ENCODE measurements at regions not wholly inside any gene's neighbourhood (a gene's known extent, or its start where the extent isn't known, plus 50 kb on each side); places are given as distances from the start of the nearest gene placed in this dataset.
"Not testable (repeated sequence)": the region's sequence is repeated elsewhere in the genome, so short reads cannot be mapped to it uniquely, and the experiment has no call there.

- Histone ChIP-seq H3K27me3 (ENCODE audit: control insufficient read depth in 3 of 3, insufficient read depth in 3 of 3, low read length in 3 of 3) (no peaks in the 10 kb centered on the region), H3K9me3 (ENCODE audit: control insufficient read depth in 3 of 3, low read length in 3 of 3) (no peaks in the 10 kb centered on the region), H3K4me1 (ENCODE audit: control insufficient read depth in 3 of 3, insufficient read depth in 3 of 3, low read length in 3 of 3) (peaks cover 3 to 5% (median 3%) of the 10 kb centered on the region in 3 donors), H3K4me3 (ENCODE audit: low read length in 3 of 3) (no peak overlapping the region), H3K9ac (ENCODE audit: low read depth in 1 of 3, low read length in 3 of 3) (no peak overlapping the region), H3K27ac (ENCODE audit: low read depth, low read length) (no peak overlapping the region), H3K36me3 (ENCODE audit: control insufficient read depth in 3 of 3, insufficient read depth in 3 of 3, low read length in 3 of 3) (no peaks in the 10 kb centered on the region)
Observed at GRCh38 chr6:76881414-76881813, 581.9 kb downstream of the HTR1B start.

GRCh38 chr6:76876922-76877553 lies 586.3 kb downstream of the HTR1B start:
- Histone ChIP-seq H3K27me3 (ENCODE audit: control insufficient read depth in 3 of 3, insufficient read depth in 3 of 3, low read length in 3 of 3) (no peaks in the 10 kb centered on the region), H3K9ac (ENCODE audit: low read depth in 1 of 3, low read length in 3 of 3) (no peak overlapping the region), H3K4me1 (ENCODE audit: control insufficient read depth in 3 of 3, insufficient read depth in 3 of 3, low read length in 3 of 3) (no peaks in the 10 kb centered on the region), H3K9me3 (ENCODE audit: control insufficient read depth in 3 of 3, low read length in 3 of 3) (peaks cover 0 to 2% (median 0%) of the 10 kb centered on the region in 3 donors), H3K4me3 (ENCODE audit: low read length in 3 of 3) (no peak overlapping the region), H3K27ac (ENCODE audit: low read depth, low read length) (no peak overlapping the region), H3K36me3 (ENCODE audit: control insufficient read depth in 3 of 3, insufficient read depth in 3 of 3, low read length in 3 of 3) (no peaks in the 10 kb centered on the region)

GRCh38 chr6:76876430-76876829 lies 586.9 kb downstream of the HTR1B start:
- not testable (repeated sequence) for H3K9me3 ChIP-seq (ENCODE audit: control insufficient read depth in 3 of 3, low read length in 3 of 3); H3K9ac ChIP-seq (ENCODE audit: low read depth in 1 of 3, low read length in 3 of 3); H3K27me3 ChIP-seq (ENCODE audit: control insufficient read depth in 3 of 3, insufficient read depth in 3 of 3, low read length in 3 of 3); H3K27ac ChIP-seq (ENCODE audit: low read depth, low read length); H3K4me3 ChIP-seq (ENCODE audit: low read length in 3 of 3); H3K4me1 ChIP-seq (ENCODE audit: control insufficient read depth in 3 of 3, insufficient read depth in 3 of 3, low read length in 3 of 3); H3K36me3 ChIP-seq (ENCODE audit: control insufficient read depth in 3 of 3, insufficient read depth in 3 of 3, low read length in 3 of 3)

- Histone ChIP-seq H3K9ac (ENCODE audit: low read depth in 1 of 3, low read length in 3 of 3) (no peak overlapping the region), H3K4me1 (ENCODE audit: control insufficient read depth in 3 of 3, insufficient read depth in 3 of 3, low read length in 3 of 3) (no peaks in the 10 kb centered on the region), H3K27me3 (ENCODE audit: control insufficient read depth in 3 of 3, insufficient read depth in 3 of 3, low read length in 3 of 3) (no peaks in the 10 kb centered on the region), H3K36me3 (ENCODE audit: control insufficient read depth in 3 of 3, insufficient read depth in 3 of 3, low read length in 3 of 3) (no peaks in the 10 kb centered on the region), H3K9me3 (ENCODE audit: control insufficient read depth in 3 of 3, low read length in 3 of 3) (no peaks in the 10 kb centered on the region), H3K4me3 (ENCODE audit: low read length in 3 of 3) (no peak overlapping the region), H3K27ac (ENCODE audit: low read depth, low read length) (no peak overlapping the region)
Observed at GRCh38 chr6:76867182-76867581, 596.1 kb downstream of the HTR1B start.

- no peak overlapping the region for H3K9ac ChIP-seq (ENCODE audit: low read depth in 1 of 3, low read length in 3 of 3)
- no peaks in the 10 kb centered on the region for H3K36me3 ChIP-seq (ENCODE audit: control insufficient read depth in 3 of 3, insufficient read depth in 3 of 3, low read length in 3 of 3)
- H3K4me3 ChIP-seq (ENCODE audit: low read length in 3 of 3), result no peak overlapping the region
- no peaks in the 10 kb centered on the region for H3K4me1 ChIP-seq (ENCODE audit: control insufficient read depth in 3 of 3, insufficient read depth in 3 of 3, low read length in 3 of 3)
- no peaks in the 10 kb centered on the region for H3K27me3 ChIP-seq (ENCODE audit: control insufficient read depth in 3 of 3, insufficient read depth in 3 of 3, low read length in 3 of 3)
- H3K27ac ChIP-seq (ENCODE audit: low read depth, low read length), result no peak overlapping the region
- H3K9me3 ChIP-seq (ENCODE audit: control insufficient read depth in 3 of 3, low read length in 3 of 3), result no peaks in the 10 kb centered on the region
Observed at GRCh38 chr6:76866091-76866915, 597.0 kb downstream of the HTR1B start.

GRCh38 chr6:76862936-76863335 lies 600.4 kb downstream of the HTR1B start:
- Histone ChIP-seq H3K4me1 (ENCODE audit: control insufficient read depth in 3 of 3, insufficient read depth in 3 of 3, low read length in 3 of 3) (no peaks in the 10 kb centered on the region), H3K9me3 (ENCODE audit: control insufficient read depth in 3 of 3, low read length in 3 of 3) (no peaks in the 10 kb centered on the region), H3K9ac (ENCODE audit: low read depth in 1 of 3, low read length in 3 of 3) (no peak overlapping the region), H3K27ac (ENCODE audit: low read depth, low read length) (no peak overlapping the region), H3K4me3 (ENCODE audit: low read length in 3 of 3) (no peak overlapping the region), H3K36me3 (ENCODE audit: control insufficient read depth in 3 of 3, insufficient read depth in 3 of 3, low read length in 3 of 3) (no peaks in the 10 kb centered on the region), H3K27me3 (ENCODE audit: control insufficient read depth in 3 of 3, insufficient read depth in 3 of 3, low read length in 3 of 3) (no peaks in the 10 kb centered on the region)

- Histone ChIP-seq H3K27ac (ENCODE audit: low read depth, low read length) (no peak overlapping the region), H3K4me3 (ENCODE audit: low read length in 3 of 3) (no peak overlapping the region), H3K36me3 (ENCODE audit: control insufficient read depth in 3 of 3, insufficient read depth in 3 of 3, low read length in 3 of 3) (no peaks in the 10 kb centered on the region), H3K9me3 (ENCODE audit: control insufficient read depth in 3 of 3, low read length in 3 of 3) (no peaks in the 10 kb centered on the region), H3K27me3 (ENCODE audit: control insufficient read depth in 3 of 3, insufficient read depth in 3 of 3, low read length in 3 of 3) (no peaks in the 10 kb centered on the region), H3K9ac (ENCODE audit: low read depth in 1 of 3, low read length in 3 of 3) (no peak overlapping the region), H3K4me1 (ENCODE audit: control insufficient read depth in 3 of 3, insufficient read depth in 3 of 3, low read length in 3 of 3) (no peaks in the 10 kb centered on the region)
Observed at GRCh38 chr6:76861403-76861802, 601.9 kb downstream of the HTR1B start.

GRCh38 chr6:76856065-76856464 lies 607.2 kb downstream of the HTR1B start:
- Histone ChIP-seq H3K36me3 (ENCODE audit: control insufficient read depth in 3 of 3, insufficient read depth in 3 of 3, low read length in 3 of 3) (no peaks in the 10 kb centered on the region), H3K9ac (ENCODE audit: low read depth in 1 of 3, low read length in 3 of 3) (no peak overlapping the region), H3K27ac (ENCODE audit: low read depth, low read length) (no peak overlapping the region), H3K27me3 (ENCODE audit: control insufficient read depth in 3 of 3, insufficient read depth in 3 of 3, low read length in 3 of 3) (no peaks in the 10 kb centered on the region), H3K4me1 (ENCODE audit: control insufficient read depth in 3 of 3, insufficient read depth in 3 of 3, low read length in 3 of 3) (no peaks in the 10 kb centered on the region), H3K9me3 (ENCODE audit: control insufficient read depth in 3 of 3, low read length in 3 of 3) (no peaks in the 10 kb centered on the region), H3K4me3 (ENCODE audit: low read length in 3 of 3) (no peak overlapping the region)

GRCh38 chr6:76852776-76853175 lies 610.5 kb downstream of the HTR1B start:
- no peaks in the 10 kb centered on the region for H3K27me3 ChIP-seq (ENCODE audit: control insufficient read depth in 3 of 3, insufficient read depth in 3 of 3, low read length in 3 of 3)

GRCh38 chr6:76849274-76849970 lies 613.9 kb downstream of the HTR1B start:
- H3K9ac ChIP-seq (ENCODE audit: low read depth in 1 of 3, low read length in 3 of 3); H3K4me1 ChIP-seq (ENCODE audit: control insufficient read depth in 3 of 3, insufficient read depth in 3 of 3, low read length in 3 of 3); H3K4me3 ChIP-seq (ENCODE audit: low read length in 3 of 3); H3K36me3 ChIP-seq (ENCODE audit: control insufficient read depth in 3 of 3, insufficient read depth in 3 of 3, low read length in 3 of 3); H3K9me3 ChIP-seq (ENCODE audit: control insufficient read depth in 3 of 3, low read length in 3 of 3); H3K27ac ChIP-seq (ENCODE audit: low read depth, low read length); H3K27me3 ChIP-seq (ENCODE audit: control insufficient read depth in 3 of 3, insufficient read depth in 3 of 3, low read length in 3 of 3): not testable (repeated sequence)

More at GRCh38 chr6:76852776-76853175, 610.5 kb downstream of the HTR1B start:
- Histone ChIP-seq H3K36me3 (ENCODE audit: control insufficient read depth in 3 of 3, insufficient read depth in 3 of 3, low read length in 3 of 3) (no peaks in the 10 kb centered on the region), H3K4me1 (ENCODE audit: control insufficient read depth in 3 of 3, insufficient read depth in 3 of 3, low read length in 3 of 3) (no peaks in the 10 kb centered on the region), H3K9me3 (ENCODE audit: control insufficient read depth in 3 of 3, low read length in 3 of 3) (no peaks in the 10 kb centered on the region), H3K9ac (ENCODE audit: low read depth in 1 of 3, low read length in 3 of 3) (no peak overlapping the region), H3K27ac (ENCODE audit: low read depth, low read length) (no peak overlapping the region), H3K4me3 (ENCODE audit: low read length in 3 of 3) (no peak overlapping the region)
